GM23338 (cell line): ENCODE measurements at regions not wholly inside any gene's neighbourhood (a gene's known extent, or its start where the extent isn't known, plus 50 kb on each side); places are given as distances from the start of the nearest gene placed in this dataset.

Source experiments
- ATAC-seq: fragments of 200-7000 bp; cut with Tn5 transposase; 3 replicates; pipeline ENCODE4 v1.9.1; 2020
- DNase-seq: peaks from one replicate; pipeline ENCODE4 v3.0.0-alpha.2; 2015; ENCODE audit warnings: low spot score
- H2AFZ ChIP-seq: fragments of 200-600 bp; sonication (generic); 2 replicates; pipeline ENCODE4 v1.8.0; 2016; ENCODE audit warnings: antibody characterized with exemption, mild to moderate bottlenecking, moderate library complexity
- H3F3A ChIP-seq: fragments of 200-600 bp; sonication (generic); replicated peaks from 2 replicates; pipeline ENCODE4 v1.8.0; 2017; ENCODE audit warnings: antibody characterized with exemption, mixed run types, low read depth
- H3K27ac ChIP-seq: fragments of 200-600 bp; sonication (generic); 2 replicates; pipeline ENCODE4 v1.6.1; 2016; ENCODE audit warnings: low read depth
- H3K27me3 ChIP-seq: fragments of 200-600 bp; sonication (generic); 2 replicates; pipeline ENCODE4 v1.8.0; 2016; ENCODE audit warnings: mild to moderate bottlenecking, mixed run types, moderate library complexity; ENCODE audit not compliant: insufficient read depth
- H3K36me3 ChIP-seq: fragments of 200-600 bp; sonication (generic); 2 replicates; pipeline ENCODE4 v1.8.0; 2016; ENCODE audit warnings: mild to moderate bottlenecking; ENCODE audit not compliant: insufficient read depth
- H3K4me1 ChIP-seq: fragments of 200-600 bp; sonication (generic); 2 replicates; pipeline ENCODE4 v1.8.0; 2016; ENCODE audit warnings: mild to moderate bottlenecking, moderate library complexity; ENCODE audit not compliant: insufficient read depth
- H3K4me2 ChIP-seq: fragments of 200-600 bp; sonication (generic); 2 replicates; pipeline ENCODE4 v1.7.1; 2017; ENCODE audit warnings: mixed run types
- H3K4me3 ChIP-seq: fragments of 200-600 bp; sonication (generic); 2 replicates; pipeline ENCODE4 v1.6.1; 2016; ENCODE audit warnings: mixed run types
- H3K79me2 ChIP-seq: fragments of 200-600 bp; sonication (generic); replicated peaks from 2 replicates; pipeline ENCODE4 v1.8.0; 2017; ENCODE audit warnings: mild to moderate bottlenecking; ENCODE audit not compliant: insufficient read depth
- H3K9me2 ChIP-seq: fragments of 200-600 bp; sonication (generic); 2 replicates; pipeline ENCODE4 v1.8.0; 2017; ENCODE audit not compliant: insufficient read depth
- H4K20me1 ChIP-seq: fragments of 200-600 bp; sonication (generic); replicated peaks from 2 replicates; pipeline ENCODE4 v1.8.0; 2017; ENCODE audit warnings: mild to moderate bottlenecking; ENCODE audit not compliant: insufficient read depth
- H3K27ac Mint-ChIP-seq: 2 replicates; pipeline ENCODE4 v1.8.0; 2020; ENCODE audit warnings: inconsistent platforms, mild to moderate bottlenecking, moderate library complexity, mixed read lengths
- H3K27me3 Mint-ChIP-seq: 3 replicates; pipeline ENCODE4 v1.8.0; 2022; ENCODE audit warnings: low read depth, mild to moderate bottlenecking, moderate library complexity, mixed read lengths, inconsistent platforms; ENCODE audit not compliant: insufficient read depth, poor library complexity
- H3K36me3 Mint-ChIP-seq: 3 replicates; pipeline ENCODE4 v1.8.0; 2021; ENCODE audit warnings: low read depth, mild to moderate bottlenecking, inconsistent platforms, moderate library complexity, mixed read lengths
- H3K4me1 Mint-ChIP-seq: 3 replicates; pipeline ENCODE4 v1.8.0; 2020; ENCODE audit warnings: mild to moderate bottlenecking, inconsistent platforms, mixed read lengths
- H3K4me3 Mint-ChIP-seq: 3 replicates; pipeline ENCODE4 v1.8.0; 2021; ENCODE audit warnings: moderate library complexity, mild to moderate bottlenecking, inconsistent platforms, mixed read lengths
- H3K9me3 Mint-ChIP-seq: 3 replicates; pipeline ENCODE4 v1.8.0; 2020; ENCODE audit warnings: moderate library complexity, mild to moderate bottlenecking, inconsistent platforms, mixed read lengths
- CREB1 ChIP-seq: fragments of 250-450 bp; sonication (Bioruptor Pico); IDR thresholded peaks from 2 replicates; pipeline ENCODE4 v1.5.0; 2020; ENCODE audit warnings: low read depth, mild to moderate bottlenecking, moderate library complexity
- EZH2 ChIP-seq: fragments of 200-600 bp; sonication (generic); IDR thresholded peaks from one replicate; pipeline ENCODE4 v1.8.0; 2017; ENCODE audit warnings: antibody characterized with exemption, mild to moderate bottlenecking, low read depth; ENCODE audit not compliant: unreplicated experiment
- EZH2phosphoT487 ChIP-seq: fragments of 200-600 bp; sonication (generic); IDR thresholded peaks from one replicate; pipeline ENCODE4 v1.8.1; 2018; ENCODE audit warnings: antibody characterized with exemption; ENCODE audit not compliant: unreplicated experiment
- NANOG ChIP-seq: IDR thresholded peaks from 2 replicates; pipeline ENCODE4 v1.6.1; 2016; ENCODE audit warnings: antibody characterized with exemption, borderline replicate concordance
- POLR2AphosphoS5 ChIP-seq: IDR thresholded peaks from 2 replicates; pipeline ENCODE4 v1.6.1; 2016; ENCODE audit warnings: antibody characterized with exemption, low read depth
- STAT1 ChIP-seq: IDR thresholded peaks from one replicate; pipeline ENCODE4 v1.6.1; 2016; ENCODE audit warnings: antibody characterized with exemption; ENCODE audit not compliant: unreplicated experiment
- TF ChIP-seq, protein P1 (sequence below): fragments of 250-450 bp; sonication (Bioruptor Pico); IDR thresholded peaks from 2 replicates; pipeline ENCODE4 v1.5.0; 2020; ENCODE audit warnings: mild to moderate bottlenecking, moderate library complexity
- TF ChIP-seq, protein P2 (sequence below), 2 experiments: fragments of 200-600 bp in 1 of 2; sonication (generic) in 1 of 2; conservative IDR thresholded peaks; 2 replicates each; pipeline versions ENCODE4 v1.5.1 to v1.6.1; 2016 to 2017; ENCODE audit warnings: antibody characterized with exemption in 2 of 2, low read depth in 2 of 2, mild to moderate bottlenecking in 2 of 2, moderate library complexity in 1 of 2

DNA sequence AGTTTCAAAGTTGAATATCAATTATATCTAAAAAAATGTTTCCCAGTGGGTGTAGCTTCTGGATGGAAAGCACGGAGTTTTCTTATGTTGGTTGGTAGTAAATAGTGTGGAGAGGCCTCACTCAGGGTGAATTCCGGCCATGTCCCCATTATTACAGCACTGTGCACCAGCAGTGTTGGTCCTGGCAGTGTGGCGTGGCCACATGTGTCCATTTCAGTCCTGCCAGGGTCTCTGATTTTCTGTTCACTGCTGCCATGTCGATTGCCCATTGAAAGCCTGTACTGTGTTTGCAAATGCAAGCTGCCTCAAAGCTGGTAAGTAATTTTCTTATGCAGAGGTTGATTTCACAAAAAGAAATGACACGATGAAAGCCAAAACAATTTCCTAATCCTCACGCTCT, 386.2 kb downstream of the GALR1 start (continued):
- no peak for TF ChIP-seq CREB1 (CRISPR knock-in tag)

DNA sequence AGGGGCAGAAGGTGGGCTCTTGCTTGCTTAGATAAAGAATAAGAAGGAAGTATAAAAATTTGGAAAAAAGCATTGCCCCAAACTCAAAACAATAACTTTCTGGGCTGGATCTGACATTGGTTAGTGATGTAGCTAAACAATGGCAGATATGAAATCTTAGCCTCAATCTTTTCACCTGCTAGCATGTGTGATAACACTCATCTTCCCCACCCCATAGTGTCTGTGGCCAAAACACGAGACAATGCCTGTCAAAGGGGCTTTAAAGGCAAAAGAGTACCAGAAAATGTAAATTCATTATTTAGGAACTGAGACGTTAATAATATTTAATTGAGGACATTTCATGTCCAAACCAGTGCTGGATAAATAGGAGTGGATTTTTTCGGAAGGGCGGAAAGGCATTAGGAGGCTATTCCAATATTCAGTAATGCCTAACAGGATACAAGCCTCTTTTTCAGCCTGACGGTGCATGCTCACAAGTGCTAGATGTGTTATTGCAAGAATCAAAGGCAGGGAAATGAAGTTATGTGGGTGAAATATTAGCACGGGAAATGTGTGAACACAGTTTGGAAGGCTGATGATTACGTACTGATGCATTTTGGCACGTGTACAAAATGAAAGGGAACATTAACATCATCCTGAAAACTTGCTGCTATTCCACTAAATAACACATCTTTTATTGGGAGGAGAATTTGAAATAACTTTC, 395.7 kb downstream of the GALR1 start:
- H3K27me3 ChIP-seq: no peaks in the 10 kb centered on the region
- no peaks in the 10 kb centered on the region for H3K4me1 ChIP-seq
- no peak overlapping the region for H3K4me3 Mint-ChIP-seq
- H3K4me3 ChIP-seq: no peak overlapping the region
- no peak overlapping the region for H3K4me2 ChIP-seq
- no peaks in the 10 kb centered on the region for H3K9me2 ChIP-seq
- H3F3A ChIP-seq: no peaks in the 10 kb centered on the region
- no peak for TF ChIP-seq EZH2
- no peak for TF ChIP-seq POLR2AphosphoS5
- no peak for TF ChIP-seq STAT1
- TF ChIP-seq, protein P1, sequence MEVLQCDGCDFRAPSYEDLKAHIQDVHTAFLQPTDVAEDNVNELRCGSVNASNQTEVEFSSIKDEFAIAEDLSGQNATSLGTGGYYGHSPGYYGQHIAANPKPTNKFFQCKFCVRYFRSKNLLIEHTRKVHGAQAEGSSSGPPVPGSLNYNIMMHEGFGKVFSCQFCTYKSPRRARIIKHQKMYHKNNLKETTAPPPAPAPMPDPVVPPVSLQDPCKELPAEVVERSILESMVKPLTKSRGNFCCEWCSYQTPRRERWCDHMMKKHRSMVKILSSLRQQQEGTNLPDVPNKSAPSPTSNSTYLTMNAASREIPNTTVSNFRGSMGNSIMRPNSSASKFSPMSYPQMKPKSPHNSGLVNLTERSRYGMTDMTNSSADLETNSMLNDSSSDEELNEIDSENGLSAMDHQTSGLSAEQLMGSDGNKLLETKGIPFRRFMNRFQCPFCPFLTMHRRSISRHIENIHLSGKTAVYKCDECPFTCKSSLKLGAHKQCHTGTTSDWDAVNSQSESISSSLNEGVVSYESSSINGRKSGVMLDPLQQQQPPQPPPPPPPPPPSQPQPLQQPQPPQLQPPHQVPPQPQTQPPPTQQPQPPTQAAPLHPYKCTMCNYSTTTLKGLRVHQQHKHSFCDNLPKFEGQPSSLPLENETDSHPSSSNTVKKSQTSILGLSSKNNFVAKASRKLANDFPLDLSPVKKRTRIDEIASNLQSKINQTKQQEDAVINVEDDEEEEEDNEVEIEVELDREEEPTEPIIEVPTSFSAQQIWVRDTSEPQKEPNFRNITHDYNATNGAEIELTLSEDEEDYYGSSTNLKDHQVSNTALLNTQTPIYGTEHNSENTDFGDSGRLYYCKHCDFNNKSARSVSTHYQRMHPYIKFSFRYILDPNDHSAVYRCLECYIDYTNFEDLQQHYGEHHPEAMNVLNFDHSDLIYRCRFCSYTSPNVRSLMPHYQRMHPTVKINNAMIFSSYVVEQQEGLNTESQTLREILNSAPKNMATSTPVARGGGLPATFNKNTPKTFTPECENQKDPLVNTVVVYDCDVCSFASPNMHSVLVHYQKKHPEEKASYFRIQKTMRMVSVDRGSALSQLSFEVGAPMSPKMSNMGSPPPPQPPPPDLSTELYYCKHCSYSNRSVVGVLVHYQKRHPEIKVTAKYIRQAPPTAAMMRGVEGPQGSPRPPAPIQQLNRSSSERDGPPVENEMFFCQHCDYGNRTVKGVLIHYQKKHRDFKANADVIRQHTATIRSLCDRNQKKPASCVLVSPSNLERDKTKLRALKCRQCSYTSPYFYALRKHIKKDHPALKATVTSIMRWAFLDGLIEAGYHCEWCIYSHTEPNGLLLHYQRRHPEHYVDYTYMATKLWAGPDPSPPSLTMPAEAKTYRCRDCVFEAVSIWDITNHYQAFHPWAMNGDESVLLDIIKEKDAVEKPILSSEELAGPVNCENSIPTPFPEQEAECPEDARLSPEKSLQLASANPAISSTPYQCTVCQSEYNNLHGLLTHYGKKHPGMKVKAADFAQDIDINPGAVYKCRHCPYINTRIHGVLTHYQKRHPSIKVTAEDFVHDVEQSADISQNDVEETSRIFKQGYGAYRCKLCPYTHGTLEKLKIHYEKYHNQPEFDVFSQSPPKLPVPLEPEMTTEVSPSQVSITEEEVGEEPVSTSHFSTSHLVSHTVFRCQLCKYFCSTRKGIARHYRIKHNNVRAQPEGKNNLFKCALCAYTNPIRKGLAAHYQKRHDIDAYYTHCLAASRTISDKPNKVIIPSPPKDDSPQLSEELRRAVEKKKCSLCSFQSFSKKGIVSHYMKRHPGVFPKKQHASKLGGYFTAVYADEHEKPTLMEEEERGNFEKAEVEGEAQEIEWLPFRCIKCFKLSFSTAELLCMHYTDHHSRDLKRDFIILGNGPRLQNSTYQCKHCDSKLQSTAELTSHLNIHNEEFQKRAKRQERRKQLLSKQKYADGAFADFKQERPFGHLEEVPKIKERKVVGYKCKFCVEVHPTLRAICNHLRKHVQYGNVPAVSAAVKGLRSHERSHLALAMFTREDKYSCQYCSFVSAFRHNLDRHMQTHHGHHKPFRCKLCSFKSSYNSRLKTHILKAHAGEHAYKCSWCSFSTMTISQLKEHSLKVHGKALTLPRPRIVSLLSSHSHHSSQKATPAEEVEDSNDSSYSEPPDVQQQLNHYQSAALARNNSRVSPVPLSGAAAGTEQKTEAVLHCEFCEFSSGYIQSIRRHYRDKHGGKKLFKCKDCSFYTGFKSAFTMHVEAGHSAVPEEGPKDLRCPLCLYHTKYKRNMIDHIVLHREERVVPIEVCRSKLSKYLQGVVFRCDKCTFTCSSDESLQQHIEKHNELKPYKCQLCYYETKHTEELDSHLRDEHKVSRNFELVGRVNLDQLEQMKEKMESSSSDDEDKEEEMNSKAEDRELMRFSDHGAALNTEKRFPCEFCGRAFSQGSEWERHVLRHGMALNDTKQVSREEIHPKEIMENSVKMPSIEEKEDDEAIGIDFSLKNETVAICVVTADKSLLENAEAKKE (CRISPR knock-in tag): no peak
- TF ChIP-seq NANOG: no peak
- TF ChIP-seq, protein P2, sequence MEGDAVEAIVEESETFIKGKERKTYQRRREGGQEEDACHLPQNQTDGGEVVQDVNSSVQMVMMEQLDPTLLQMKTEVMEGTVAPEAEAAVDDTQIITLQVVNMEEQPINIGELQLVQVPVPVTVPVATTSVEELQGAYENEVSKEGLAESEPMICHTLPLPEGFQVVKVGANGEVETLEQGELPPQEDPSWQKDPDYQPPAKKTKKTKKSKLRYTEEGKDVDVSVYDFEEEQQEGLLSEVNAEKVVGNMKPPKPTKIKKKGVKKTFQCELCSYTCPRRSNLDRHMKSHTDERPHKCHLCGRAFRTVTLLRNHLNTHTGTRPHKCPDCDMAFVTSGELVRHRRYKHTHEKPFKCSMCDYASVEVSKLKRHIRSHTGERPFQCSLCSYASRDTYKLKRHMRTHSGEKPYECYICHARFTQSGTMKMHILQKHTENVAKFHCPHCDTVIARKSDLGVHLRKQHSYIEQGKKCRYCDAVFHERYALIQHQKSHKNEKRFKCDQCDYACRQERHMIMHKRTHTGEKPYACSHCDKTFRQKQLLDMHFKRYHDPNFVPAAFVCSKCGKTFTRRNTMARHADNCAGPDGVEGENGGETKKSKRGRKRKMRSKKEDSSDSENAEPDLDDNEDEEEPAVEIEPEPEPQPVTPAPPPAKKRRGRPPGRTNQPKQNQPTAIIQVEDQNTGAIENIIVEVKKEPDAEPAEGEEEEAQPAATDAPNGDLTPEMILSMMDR (conservative IDR thresholded peaks at IDR 0.05; ENCODE audit: low read depth in 2 of 2): no peak
- TF ChIP-seq CREB1 (CRISPR knock-in tag): no peak
- TF ChIP-seq EZH2phosphoT487: no peak
- H3K27ac Mint-ChIP-seq: no peak overlapping the region
- ATAC-seq (no peak), DNase-seq (no peak)
- H3K36me3 Mint-ChIP-seq: peaks cover 4% of the 10 kb centered on the region; the same call in 1 of the 3 replicates
- peaks cover 6% of the 10 kb centered on the region; the same call in 2 of the 3 replicates for H3K4me1 Mint-ChIP-seq
- no peak overlapping the region for H2AFZ ChIP-seq
- H3K36me3 ChIP-seq: no peaks in the 10 kb centered on the region
- no peaks in the 10 kb centered on the region for H3K79me2 ChIP-seq
- peaks cover 4% of the 10 kb centered on the region for H3K27me3 Mint-ChIP-seq
- H3K9me3 Mint-ChIP-seq: peaks cover 49% of the 10 kb centered on the region
- H3K27ac ChIP-seq: no peak overlapping the region
- no peaks in the 10 kb centered on the region for H4K20me1 ChIP-seq
